Osteoblast (primary cell): ENCODE measurements at regions not wholly inside any gene's neighbourhood (a gene's known extent, or its start where the extent isn't known, plus 50 kb on each side); places are given as distances from the start of the nearest gene placed in this dataset.

Source experiments
- DNase-seq: peaks from one replicate; pipeline ENCODE4 v3.0.0; 2011; ENCODE audit warnings: low spot score, mixed read lengths; ENCODE audit not compliant: insufficient read length; ENCODE audit errors: missing footprints
- H2AFZ ChIP-seq: 2 replicates; pipeline ENCODE4 v1.6.0; 2011; ENCODE audit warnings: mild to moderate bottlenecking, low read length
- H3K27ac ChIP-seq: 2 replicates; pipeline ENCODE4 v1.5.1; 2011; ENCODE audit warnings: mild to moderate bottlenecking, low read depth, low read length, moderate library complexity
- H3K27me3 ChIP-seq: 2 replicates; pipeline ENCODE4 v1.6.0; 2012; ENCODE audit warnings: mild to moderate bottlenecking, control low read depth, inconsistent platforms, low read length, moderate library complexity; ENCODE audit not compliant: insufficient read depth
- H3K36me3 ChIP-seq: 2 replicates; pipeline ENCODE4 v1.5.1; 2011; ENCODE audit warnings: mild to moderate bottlenecking, low read length, control low read depth, moderate library complexity; ENCODE audit not compliant: insufficient read depth
- H3K4me1 ChIP-seq: 2 replicates; pipeline ENCODE4 v1.5.1; 2011; ENCODE audit warnings: mild to moderate bottlenecking, low read length, control low read depth, moderate library complexity; ENCODE audit not compliant: insufficient read depth
- H3K4me2 ChIP-seq: 2 replicates; pipeline ENCODE4 v1.6.0; 2011; ENCODE audit warnings: mild to moderate bottlenecking, low read length; ENCODE audit not compliant: insufficient read depth
- H3K4me3 ChIP-seq: fragments of 200-600 bp; sonication (generic); 3 replicates; pipeline ENCODE4 v1.5.1; 2012; ENCODE audit warnings: mild to moderate bottlenecking, low read length, inconsistent platforms; ENCODE audit not compliant: insufficient read depth
- H3K79me2 ChIP-seq: 2 replicates; pipeline ENCODE4 v1.6.0; 2012; ENCODE audit warnings: mild to moderate bottlenecking, low read length, control low read depth, inconsistent platforms; ENCODE audit not compliant: insufficient read depth
- H3K9me3 ChIP-seq: 2 replicates; pipeline ENCODE4 v1.5.1; 2011; ENCODE audit warnings: low read depth, low read length, control low read depth
- H4K20me1 ChIP-seq: 2 replicates; pipeline ENCODE4 v1.6.0; 2012; ENCODE audit warnings: mild to moderate bottlenecking, low read length, control low read depth; ENCODE audit not compliant: insufficient read depth
- CTCF ChIP-seq: IDR thresholded peaks from 2 replicates; pipeline ENCODE4 v1.5.1; 2011; ENCODE audit warnings: mild to moderate bottlenecking, low read depth, low read length, moderate library complexity; ENCODE audit errors: extremely low read depth

GRCh38 chr11:128214263-128214662 lies 373.1 kb downstream of the ETS1 start:
- Histone ChIP-seq H3K79me2 (no peaks in the 10 kb centered on the region), H3K27ac (no peak overlapping the region), H3K4me2 (no peak overlapping the region), H3K9me3 (no peaks in the 10 kb centered on the region), H3K36me3 (no peaks in the 10 kb centered on the region), H3K4me1 (peaks cover 28% of the 10 kb centered on the region), H3K4me3 (no peak overlapping the region), H4K20me1 (no peaks in the 10 kb centered on the region), H3K27me3 (no peaks in the 10 kb centered on the region), H2AFZ (no peak overlapping the region)
- DNase-seq, result no peak
- TF ChIP-seq CTCF, result no peak

GRCh38 chr11:128213461-128213860 lies 373.9 kb downstream of the ETS1 start:
- H3K79me2 ChIP-seq, result no peaks in the 10 kb centered on the region
- H3K36me3 ChIP-seq, result no peaks in the 10 kb centered on the region
- peaks cover 30% of the 10 kb centered on the region for H3K4me1 ChIP-seq
- no peak for TF ChIP-seq CTCF
- H3K9me3 ChIP-seq, result no peaks in the 10 kb centered on the region
- H2AFZ ChIP-seq, result no peak overlapping the region
- no peak overlapping the region for H3K4me2 ChIP-seq
- no peak overlapping the region for H3K27ac ChIP-seq
- H4K20me1 ChIP-seq, result no peaks in the 10 kb centered on the region
- DNase-seq, result no peak
- H3K4me3 ChIP-seq, result no peak overlapping the region
- no peaks in the 10 kb centered on the region for H3K27me3 ChIP-seq

DNA sequence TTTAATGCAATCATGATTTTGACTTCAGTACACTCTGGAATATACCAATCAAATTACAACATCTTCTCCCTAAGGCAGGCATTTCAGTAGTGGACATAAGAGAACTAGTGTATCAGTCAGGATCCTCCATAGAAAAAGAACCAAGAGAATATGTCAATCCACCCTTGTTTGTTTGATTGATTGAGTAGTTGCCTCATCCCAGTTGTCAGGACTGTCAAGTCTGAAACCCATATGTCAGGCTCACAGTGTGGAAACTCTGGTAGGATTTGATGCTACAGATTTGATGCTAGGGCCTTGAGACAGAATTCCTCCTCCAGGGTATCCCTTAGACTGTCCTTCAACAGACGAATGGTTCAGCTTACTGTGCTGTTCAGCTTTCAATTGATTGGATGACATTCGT lies 375.0 kb downstream of the ETS1 start:
- Histone ChIP-seq H3K4me1 (peaks cover 42% of the 10 kb centered on the region), H4K20me1 (no peaks in the 10 kb centered on the region), H3K27me3 (no peaks in the 10 kb centered on the region), H3K27ac (no peak overlapping the region), H3K4me3 (no peak overlapping the region), H3K4me2 (no peak overlapping the region), H3K79me2 (no peaks in the 10 kb centered on the region), H3K9me3 (no peaks in the 10 kb centered on the region), H2AFZ (no peak overlapping the region), H3K36me3 (no peaks in the 10 kb centered on the region)
- no peak for TF ChIP-seq CTCF
- DNase-seq, result no peak

DNA sequence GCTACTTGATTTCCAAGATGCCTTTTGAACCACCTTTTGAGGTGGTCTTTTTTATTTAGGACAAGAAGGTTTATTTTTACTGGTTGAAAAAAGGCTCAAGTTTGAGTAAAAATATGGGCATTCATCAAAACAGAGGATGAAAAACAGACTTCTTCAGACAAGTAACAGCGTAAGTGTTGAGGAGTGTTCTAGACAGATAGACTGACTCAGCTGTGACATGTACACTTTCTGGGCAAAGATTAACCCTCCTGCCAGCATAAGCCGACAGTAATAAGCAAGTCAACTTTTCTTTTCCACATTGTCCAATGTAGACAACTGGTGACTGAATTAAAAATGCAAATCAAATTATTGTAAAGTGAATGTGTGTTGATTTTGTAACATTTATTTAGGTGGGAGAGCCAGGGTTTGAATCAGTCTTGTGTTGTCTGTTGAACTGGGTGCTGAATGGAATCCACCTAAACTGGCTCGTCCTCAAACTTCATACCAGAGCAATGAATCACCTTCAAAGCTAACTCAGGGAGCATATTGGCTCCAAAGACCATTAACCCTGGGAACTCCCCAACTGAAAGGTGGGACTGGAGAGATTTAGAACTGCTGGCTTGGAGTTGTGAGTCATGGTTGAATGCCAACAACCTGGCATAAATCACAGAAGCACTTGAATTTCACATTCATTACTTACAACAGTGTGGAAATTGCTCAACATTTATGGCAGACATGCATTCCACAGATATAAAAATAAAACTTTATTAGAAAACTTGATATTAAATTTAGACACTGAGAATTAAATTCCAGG lies 377.0 kb downstream of the ETS1 start:
- no peaks in the 10 kb centered on the region for H3K79me2 ChIP-seq
- peak overlapping the region; percentile 51 for H3K4me2 ChIP-seq
- DNase-seq, result peak; percentile 84
- no peak overlapping the region for H2AFZ ChIP-seq
- no peak for TF ChIP-seq CTCF
- no peaks in the 10 kb centered on the region for H4K20me1 ChIP-seq
- H3K9me3 ChIP-seq, result no peaks in the 10 kb centered on the region
- H3K4me1 ChIP-seq, result peaks cover 45% of the 10 kb centered on the region
- H3K36me3 ChIP-seq, result no peaks in the 10 kb centered on the region
- H3K27ac ChIP-seq, result peak overlapping the region; percentile 87
- no peaks in the 10 kb centered on the region for H3K27me3 ChIP-seq
- H3K4me3 ChIP-seq, result no peak overlapping the region
